ENCODE measurements at regions not wholly inside any gene's neighbourhood (a gene's known extent, or its start where the extent isn't known, plus 50 kb on each side); places are given as distances from the start of the nearest gene placed in this dataset.

- TF ChIP-seq CTCF (IDR thresholded peaks at IDR 0.05), result no peak
- H3K79me2 ChIP-seq (ENCODE audit: insufficient read depth, low read length), result no peaks in the 10 kb centered on the region
Measured at GRCh38 chr2:195118276-195118675, 538.8 kb upstream of the SLC39A10 start.

GRCh38 chr2:195117011-195117410, 540.0 kb upstream of the SLC39A10 start:
- intact Hi-C loops (cut with micrococcal nuclease), result no loop called here
- no peak overlapping the region for H3K27ac ChIP-seq (ENCODE audit: low read depth in 1 of 2, low read length in 2 of 2)
- no peaks in the 10 kb centered on the region for H3K4me1 ChIP-seq (ENCODE audit: control insufficient read depth in 1 of 2, insufficient read depth in 2 of 2, low read length in 2 of 2)
- no peak for TF ChIP-seq CTCF (IDR thresholded peaks at IDR 0.05)
- H3K9me3 ChIP-seq (replicated peaks in 1 of 2; ENCODE audit: control insufficient read depth in 1 of 2, insufficient read depth in 1 of 2, low read length in 2 of 2), result peaks cover 0 to 7% of the 10 kb centered on the region in 2 donors
- no peak overlapping the region for H2AFZ ChIP-seq (ENCODE audit: insufficient read depth, low read depth, low read length, poor library complexity, severe bottlenecking)
- H3K4me2 ChIP-seq (replicated peaks; ENCODE audit: extremely low read depth, low read length, poor library complexity, severe bottlenecking), result no peak overlapping the region
- no peak overlapping the region for H3K9ac ChIP-seq (ENCODE audit: insufficient read depth, low read length, poor library complexity, severe bottlenecking)
- no peak overlapping the region for H3K4me3 Mint-ChIP-seq
- H3K36me3 Mint-ChIP-seq, result no peaks in the 10 kb centered on the region
- no peak overlapping the region for H3K27ac Mint-ChIP-seq
- no peaks in the 10 kb centered on the region for H3K27me3 ChIP-seq (ENCODE audit: control insufficient read depth in 2 of 2, insufficient read depth in 2 of 2, low read length in 2 of 2)
- no peaks in the 10 kb centered on the region for H3K4me1 Mint-ChIP-seq
- H3K9me3 Mint-ChIP-seq, result peaks cover 0 to 8% (median 4%) of the 10 kb centered on the region in 7 donors
- no peak for DNase-seq
- H3K27me3 Mint-ChIP-seq (ENCODE audit: low read depth in 3 of 3), result no peaks in the 10 kb centered on the region
- no peaks in the 10 kb centered on the region for H4K20me1 ChIP-seq (ENCODE audit: insufficient read depth, low read length)
- H3K4me3 ChIP-seq (replicated peaks in 1 of 3; ENCODE audit: low read depth in 2 of 3, low read length in 3 of 3), result no peak overlapping the region
- H3K36me3 ChIP-seq (replicated peaks in 1 of 2; ENCODE audit: control insufficient read depth in 1 of 2, insufficient read depth in 2 of 2, low read length in 2 of 2), result no peaks in the 10 kb centered on the region
- H3K79me2 ChIP-seq (ENCODE audit: insufficient read depth, low read length), result no peaks in the 10 kb centered on the region

More at GRCh38 chr2:195118276-195118675, 538.8 kb upstream of the SLC39A10 start:
- Histone ChIP-seq H3K36me3 (replicated peaks in 1 of 2; ENCODE audit: control insufficient read depth in 1 of 2, insufficient read depth in 2 of 2, low read length in 2 of 2) (no peaks in the 10 kb centered on the region), H3K9ac (ENCODE audit: insufficient read depth, low read length, poor library complexity, severe bottlenecking) (no peak overlapping the region), H3K27me3 (ENCODE audit: control insufficient read depth in 2 of 2, insufficient read depth in 2 of 2, low read length in 2 of 2) (no peaks in the 10 kb centered on the region), H3K9me3 (replicated peaks in 1 of 2; ENCODE audit: control insufficient read depth in 1 of 2, insufficient read depth in 1 of 2, low read length in 2 of 2) (peaks cover 0 to 7% of the 10 kb centered on the region in 2 donors), H4K20me1 (ENCODE audit: insufficient read depth, low read length) (no peaks in the 10 kb centered on the region), H3K4me3 (replicated peaks in 1 of 3; ENCODE audit: low read depth in 2 of 3, low read length in 3 of 3) (no peak overlapping the region), H3K27ac (ENCODE audit: low read depth in 1 of 2, low read length in 2 of 2) (no peak overlapping the region), H3K4me2 (replicated peaks; ENCODE audit: extremely low read depth, low read length, poor library complexity, severe bottlenecking) (no peak overlapping the region), H2AFZ (ENCODE audit: insufficient read depth, low read depth, low read length, poor library complexity, severe bottlenecking) (no peak overlapping the region), H3K4me1 (ENCODE audit: control insufficient read depth in 1 of 2, insufficient read depth in 2 of 2, low read length in 2 of 2) (no peaks in the 10 kb centered on the region)
- WGBS (ENCODE audit: insufficient coverage), result no CpG with 5 or more reads among the region's 3 CpGs
- Mint-ChIP-seq H3K9me3 (peaks cover 0 to 8% (median 4%) of the 10 kb centered on the region in 7 donors), H3K4me1 (no peaks in the 10 kb centered on the region), H3K4me3 (no peak overlapping the region), H3K36me3 (no peaks in the 10 kb centered on the region), H3K27me3 (ENCODE audit: low read depth in 3 of 3) (no peaks in the 10 kb centered on the region), H3K27ac (no peak overlapping the region)
- intact Hi-C loops (cut with micrococcal nuclease), result no loop called here
- DNase-seq, result no peak

Data from CD14-positive monocyte (primary cell).